ENCODE measurements at regions not wholly inside any gene's neighbourhood (a gene's known extent, or its start where the extent isn't known, plus 50 kb on each side); places are given as distances from the start of the nearest gene placed in this dataset.

DNA sequence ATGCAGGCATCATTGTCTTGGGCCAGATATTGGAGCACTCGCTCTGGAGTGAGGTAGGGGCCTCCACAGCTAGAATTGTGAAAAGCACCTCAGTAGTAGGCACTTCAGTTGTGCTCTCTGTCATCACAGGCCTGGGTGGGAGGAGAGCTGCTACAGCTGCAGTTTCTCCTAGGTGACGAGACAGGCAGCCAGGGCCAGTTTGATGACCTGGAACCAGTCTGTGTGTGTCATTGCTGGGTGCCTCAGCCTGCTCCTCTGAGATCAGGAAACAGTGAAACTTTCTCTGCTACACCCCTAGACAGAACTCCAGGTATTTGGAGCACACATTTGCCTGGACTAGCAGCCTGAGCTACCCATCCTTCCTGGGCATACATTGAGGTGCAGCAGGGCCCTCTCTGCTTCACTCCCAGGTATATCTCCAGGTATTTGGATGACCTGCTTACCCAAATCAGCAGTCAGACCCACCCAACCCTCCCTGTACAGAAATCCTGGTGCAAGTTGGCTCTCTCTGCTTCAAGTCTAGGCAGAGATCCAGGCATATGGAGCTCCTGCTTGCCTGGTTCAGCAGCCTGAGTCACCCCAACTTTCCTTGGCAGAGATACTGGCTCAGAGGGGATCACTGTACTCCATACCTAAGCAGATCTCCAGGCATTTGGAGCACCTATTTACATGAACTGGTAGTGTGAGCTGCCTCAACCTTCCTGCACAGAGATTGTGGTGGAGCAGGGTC, 54.3 kb upstream of the SGO1 start:
- TF ChIP-seq, protein P1, sequence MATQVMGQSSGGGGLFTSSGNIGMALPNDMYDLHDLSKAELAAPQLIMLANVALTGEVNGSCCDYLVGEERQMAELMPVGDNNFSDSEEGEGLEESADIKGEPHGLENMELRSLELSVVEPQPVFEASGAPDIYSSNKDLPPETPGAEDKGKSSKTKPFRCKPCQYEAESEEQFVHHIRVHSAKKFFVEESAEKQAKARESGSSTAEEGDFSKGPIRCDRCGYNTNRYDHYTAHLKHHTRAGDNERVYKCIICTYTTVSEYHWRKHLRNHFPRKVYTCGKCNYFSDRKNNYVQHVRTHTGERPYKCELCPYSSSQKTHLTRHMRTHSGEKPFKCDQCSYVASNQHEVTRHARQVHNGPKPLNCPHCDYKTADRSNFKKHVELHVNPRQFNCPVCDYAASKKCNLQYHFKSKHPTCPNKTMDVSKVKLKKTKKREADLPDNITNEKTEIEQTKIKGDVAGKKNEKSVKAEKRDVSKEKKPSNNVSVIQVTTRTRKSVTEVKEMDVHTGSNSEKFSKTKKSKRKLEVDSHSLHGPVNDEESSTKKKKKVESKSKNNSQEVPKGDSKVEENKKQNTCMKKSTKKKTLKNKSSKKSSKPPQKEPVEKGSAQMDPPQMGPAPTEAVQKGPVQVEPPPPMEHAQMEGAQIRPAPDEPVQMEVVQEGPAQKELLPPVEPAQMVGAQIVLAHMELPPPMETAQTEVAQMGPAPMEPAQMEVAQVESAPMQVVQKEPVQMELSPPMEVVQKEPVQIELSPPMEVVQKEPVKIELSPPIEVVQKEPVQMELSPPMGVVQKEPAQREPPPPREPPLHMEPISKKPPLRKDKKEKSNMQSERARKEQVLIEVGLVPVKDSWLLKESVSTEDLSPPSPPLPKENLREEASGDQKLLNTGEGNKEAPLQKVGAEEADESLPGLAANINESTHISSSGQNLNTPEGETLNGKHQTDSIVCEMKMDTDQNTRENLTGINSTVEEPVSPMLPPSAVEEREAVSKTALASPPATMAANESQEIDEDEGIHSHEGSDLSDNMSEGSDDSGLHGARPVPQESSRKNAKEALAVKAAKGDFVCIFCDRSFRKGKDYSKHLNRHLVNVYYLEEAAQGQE (IDR thresholded peaks at IDR 0.05; ENCODE audit: unreplicated experiment): no peak
- TF ChIP-seq, protein P2, sequence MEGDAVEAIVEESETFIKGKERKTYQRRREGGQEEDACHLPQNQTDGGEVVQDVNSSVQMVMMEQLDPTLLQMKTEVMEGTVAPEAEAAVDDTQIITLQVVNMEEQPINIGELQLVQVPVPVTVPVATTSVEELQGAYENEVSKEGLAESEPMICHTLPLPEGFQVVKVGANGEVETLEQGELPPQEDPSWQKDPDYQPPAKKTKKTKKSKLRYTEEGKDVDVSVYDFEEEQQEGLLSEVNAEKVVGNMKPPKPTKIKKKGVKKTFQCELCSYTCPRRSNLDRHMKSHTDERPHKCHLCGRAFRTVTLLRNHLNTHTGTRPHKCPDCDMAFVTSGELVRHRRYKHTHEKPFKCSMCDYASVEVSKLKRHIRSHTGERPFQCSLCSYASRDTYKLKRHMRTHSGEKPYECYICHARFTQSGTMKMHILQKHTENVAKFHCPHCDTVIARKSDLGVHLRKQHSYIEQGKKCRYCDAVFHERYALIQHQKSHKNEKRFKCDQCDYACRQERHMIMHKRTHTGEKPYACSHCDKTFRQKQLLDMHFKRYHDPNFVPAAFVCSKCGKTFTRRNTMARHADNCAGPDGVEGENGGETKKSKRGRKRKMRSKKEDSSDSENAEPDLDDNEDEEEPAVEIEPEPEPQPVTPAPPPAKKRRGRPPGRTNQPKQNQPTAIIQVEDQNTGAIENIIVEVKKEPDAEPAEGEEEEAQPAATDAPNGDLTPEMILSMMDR (conservative IDR thresholded peaks at IDR 0.05; ENCODE audit: low read depth in 2 of 2): no peak
- TF ChIP-seq CREB1 (CRISPR knock-in tag; IDR thresholded peaks at IDR 0.05; ENCODE audit: low read depth) (no peak), POLR2AphosphoS5 (IDR thresholded peaks at IDR 0.05; ENCODE audit: low read depth) (no peak), EZH2 (IDR thresholded peaks at IDR 0.05; ENCODE audit: low read depth, unreplicated experiment) (no peak)
